ENCODE measurements at regions not wholly inside any gene's neighbourhood (a gene's known extent, or its start where the extent isn't known, plus 50 kb on each side); places are given as distances from the start of the nearest gene placed in this dataset.

DNA sequence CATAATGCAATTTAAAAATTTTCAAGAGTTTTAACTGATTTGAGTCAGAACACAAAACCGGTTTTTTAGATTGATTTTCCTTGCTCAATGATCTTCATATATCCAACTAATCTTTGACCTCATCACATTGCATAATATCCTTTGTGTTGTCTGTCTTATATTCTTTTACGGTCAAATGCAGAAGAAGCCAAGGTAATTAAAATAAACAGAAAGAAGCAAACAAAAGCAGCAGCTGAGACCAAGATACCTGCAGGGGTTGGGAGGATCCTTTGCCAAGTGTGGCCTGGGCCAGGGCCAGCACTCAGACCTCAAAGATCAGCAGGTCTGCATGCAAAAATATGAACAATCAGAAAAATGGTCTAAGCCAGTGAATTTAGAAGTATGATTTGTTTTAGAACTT is 428.9 kb upstream of the NETO1 start (continued):
- TF ChIP-seq, protein P1, sequence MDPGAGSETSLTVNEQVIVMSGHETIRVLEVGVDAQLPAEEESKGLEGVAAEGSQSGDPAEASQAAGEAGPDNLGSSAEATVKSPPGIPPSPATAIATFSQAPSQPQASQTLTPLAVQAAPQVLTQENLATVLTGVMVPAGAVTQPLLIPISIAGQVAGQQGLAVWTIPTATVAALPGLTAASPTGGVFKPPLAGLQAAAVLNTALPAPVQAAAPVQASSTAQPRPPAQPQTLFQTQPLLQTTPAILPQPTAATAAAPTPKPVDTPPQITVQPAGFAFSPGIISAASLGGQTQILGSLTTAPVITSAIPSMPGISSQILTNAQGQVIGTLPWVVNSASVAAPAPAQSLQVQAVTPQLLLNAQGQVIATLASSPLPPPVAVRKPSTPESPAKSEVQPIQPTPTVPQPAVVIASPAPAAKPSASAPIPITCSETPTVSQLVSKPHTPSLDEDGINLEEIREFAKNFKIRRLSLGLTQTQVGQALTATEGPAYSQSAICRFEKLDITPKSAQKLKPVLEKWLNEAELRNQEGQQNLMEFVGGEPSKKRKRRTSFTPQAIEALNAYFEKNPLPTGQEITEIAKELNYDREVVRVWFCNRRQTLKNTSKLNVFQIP (CRISPR knock-in tag; IDR thresholded peaks at IDR 0.05; ENCODE audit: borderline replicate concordance, low read depth) = no peak
- TF ChIP-seq ZFP3 (CRISPR knock-in tag; IDR thresholded peaks at IDR 0.05) (no peak), PPARA (CRISPR knock-in tag; IDR thresholded peaks at IDR 0.05; ENCODE audit: borderline replicate concordance) (no peak), BACH2 (CRISPR knock-in tag; IDR thresholded peaks at IDR 0.05; ENCODE audit: borderline replicate concordance) (no peak)
- TF ChIP-seq, protein P2, sequence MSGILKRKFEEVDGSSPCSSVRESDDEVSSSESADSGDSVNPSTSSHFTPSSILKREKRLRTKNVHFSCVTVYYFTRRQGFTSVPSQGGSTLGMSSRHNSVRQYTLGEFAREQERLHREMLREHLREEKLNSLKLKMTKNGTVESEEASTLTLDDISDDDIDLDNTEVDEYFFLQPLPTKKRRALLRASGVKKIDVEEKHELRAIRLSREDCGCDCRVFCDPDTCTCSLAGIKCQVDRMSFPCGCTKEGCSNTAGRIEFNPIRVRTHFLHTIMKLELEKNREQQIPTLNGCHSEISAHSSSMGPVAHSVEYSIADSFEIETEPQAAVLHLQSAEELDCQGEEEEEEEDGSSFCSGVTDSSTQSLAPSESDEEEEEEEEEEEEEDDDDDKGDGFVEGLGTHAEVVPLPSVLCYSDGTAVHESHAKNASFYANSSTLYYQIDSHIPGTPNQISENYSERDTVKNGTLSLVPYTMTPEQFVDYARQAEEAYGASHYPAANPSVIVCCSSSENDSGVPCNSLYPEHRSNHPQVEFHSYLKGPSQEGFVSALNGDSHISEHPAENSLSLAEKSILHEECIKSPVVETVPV (CRISPR knock-in tag; IDR thresholded peaks at IDR 0.05) = no peak

DNA sequence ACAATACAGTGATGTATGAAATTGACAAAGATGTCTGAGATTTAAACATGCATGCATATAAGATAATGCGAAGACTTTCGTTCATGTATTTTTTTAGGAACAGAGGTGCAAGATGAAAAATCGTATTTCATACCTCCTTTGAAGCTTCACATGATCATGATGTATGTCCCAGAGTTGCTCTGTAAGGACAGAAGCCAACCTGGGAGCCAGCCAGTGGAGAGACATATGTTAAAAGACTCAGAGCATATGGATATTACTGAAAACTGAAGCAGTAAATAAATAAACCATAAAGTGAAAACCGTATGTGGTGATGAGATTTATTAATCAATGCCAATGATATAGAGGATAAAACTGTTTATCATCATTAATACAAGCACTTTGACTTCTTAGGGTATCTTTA is 424.4 kb upstream of the NETO1 start:
- no peak for TF ChIP-seq ARNTL (CRISPR knock-in tag; IDR thresholded peaks at IDR 0.05; ENCODE audit: borderline replicate concordance, low read depth)
- no peak for TF ChIP-seq ZFP30 (CRISPR knock-in tag; IDR thresholded peaks at IDR 0.05)
- TF ChIP-seq, protein P2 (CRISPR knock-in tag; IDR thresholded peaks at IDR 0.05) = no peak
- TF ChIP-seq, protein P3, sequence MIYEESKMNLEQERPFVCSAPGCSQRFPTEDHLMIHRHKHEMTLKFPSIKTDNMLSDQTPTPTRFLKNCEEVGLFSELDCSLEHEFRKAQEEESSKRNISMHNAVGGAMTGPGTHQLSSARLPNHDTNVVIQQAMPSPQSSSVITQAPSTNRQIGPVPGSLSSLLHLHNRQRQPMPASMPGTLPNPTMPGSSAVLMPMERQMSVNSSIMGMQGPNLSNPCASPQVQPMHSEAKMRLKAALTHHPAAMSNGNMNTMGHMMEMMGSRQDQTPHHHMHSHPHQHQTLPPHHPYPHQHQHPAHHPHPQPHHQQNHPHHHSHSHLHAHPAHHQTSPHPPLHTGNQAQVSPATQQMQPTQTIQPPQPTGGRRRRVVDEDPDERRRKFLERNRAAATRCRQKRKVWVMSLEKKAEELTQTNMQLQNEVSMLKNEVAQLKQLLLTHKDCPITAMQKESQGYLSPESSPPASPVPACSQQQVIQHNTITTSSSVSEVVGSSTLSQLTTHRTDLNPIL (CRISPR knock-in tag; IDR thresholded peaks at IDR 0.05; ENCODE audit: low read depth) = no peak
- TF ChIP-seq GLIS3 (CRISPR knock-in tag; IDR thresholded peaks at IDR 0.05) = no peak
- TF ChIP-seq RARB (CRISPR knock-in tag; IDR thresholded peaks at IDR 0.05) = no peak
- TF ChIP-seq ISL1 (CRISPR knock-in tag; IDR thresholded peaks at IDR 0.05) = no peak
- TF ChIP-seq, protein P4, sequence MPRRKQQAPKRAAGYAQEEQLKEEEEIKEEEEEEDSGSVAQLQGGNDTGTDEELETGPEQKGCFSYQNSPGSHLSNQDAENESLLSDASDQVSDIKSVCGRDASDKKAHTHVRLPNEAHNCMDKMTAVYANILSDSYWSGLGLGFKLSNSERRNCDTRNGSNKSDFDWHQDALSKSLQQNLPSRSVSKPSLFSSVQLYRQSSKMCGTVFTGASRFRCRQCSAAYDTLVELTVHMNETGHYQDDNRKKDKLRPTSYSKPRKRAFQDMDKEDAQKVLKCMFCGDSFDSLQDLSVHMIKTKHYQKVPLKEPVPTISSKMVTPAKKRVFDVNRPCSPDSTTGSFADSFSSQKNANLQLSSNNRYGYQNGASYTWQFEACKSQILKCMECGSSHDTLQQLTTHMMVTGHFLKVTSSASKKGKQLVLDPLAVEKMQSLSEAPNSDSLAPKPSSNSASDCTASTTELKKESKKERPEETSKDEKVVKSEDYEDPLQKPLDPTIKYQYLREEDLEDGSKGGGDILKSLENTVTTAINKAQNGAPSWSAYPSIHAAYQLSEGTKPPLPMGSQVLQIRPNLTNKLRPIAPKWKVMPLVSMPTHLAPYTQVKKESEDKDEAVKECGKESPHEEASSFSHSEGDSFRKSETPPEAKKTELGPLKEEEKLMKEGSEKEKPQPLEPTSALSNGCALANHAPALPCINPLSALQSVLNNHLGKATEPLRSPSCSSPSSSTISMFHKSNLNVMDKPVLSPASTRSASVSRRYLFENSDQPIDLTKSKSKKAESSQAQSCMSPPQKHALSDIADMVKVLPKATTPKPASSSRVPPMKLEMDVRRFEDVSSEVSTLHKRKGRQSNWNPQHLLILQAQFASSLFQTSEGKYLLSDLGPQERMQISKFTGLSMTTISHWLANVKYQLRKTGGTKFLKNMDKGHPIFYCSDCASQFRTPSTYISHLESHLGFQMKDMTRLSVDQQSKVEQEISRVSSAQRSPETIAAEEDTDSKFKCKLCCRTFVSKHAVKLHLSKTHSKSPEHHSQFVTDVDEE (CRISPR knock-in tag; IDR thresholded peaks at IDR 0.05) = no peak
- no peak for TF ChIP-seq ZNF565 (CRISPR knock-in tag; conservative IDR thresholded peaks at IDR 0.05; ENCODE audit: low read depth)
- no peak for TF ChIP-seq ZNF8 (CRISPR knock-in tag; IDR thresholded peaks at IDR 0.05)
- no peak for ATAC-seq

DNA sequence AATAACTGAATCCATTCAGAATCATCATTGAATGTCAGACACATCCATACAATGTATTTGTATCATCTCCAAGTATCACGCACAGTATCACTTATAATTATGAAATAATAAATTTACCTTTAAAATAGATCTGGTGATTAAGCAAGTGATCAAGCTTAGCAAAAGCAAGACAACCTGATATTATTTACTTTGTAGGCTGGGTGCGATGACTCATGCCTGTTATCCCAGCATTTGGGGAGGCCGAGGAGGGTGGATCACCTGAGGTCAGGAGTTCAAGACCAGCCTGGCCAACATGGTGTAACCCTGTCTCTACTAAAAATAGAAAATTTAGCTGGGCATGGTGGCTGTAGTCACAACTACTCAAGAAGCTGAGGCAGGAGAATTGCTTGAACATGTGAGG is 421.0 kb upstream of the NETO1 start:
- ATAC-seq = no peak
- TF ChIP-seq ZNF8 (CRISPR knock-in tag; IDR thresholded peaks at IDR 0.05) (no peak), RARB (CRISPR knock-in tag; IDR thresholded peaks at IDR 0.05) (no peak), ZNF565 (CRISPR knock-in tag; conservative IDR thresholded peaks at IDR 0.05; ENCODE audit: low read depth) (no peak), TOX (CRISPR knock-in tag; IDR thresholded peaks at IDR 0.05; ENCODE audit: borderline replicate concordance) (no peak), ISL1 (CRISPR knock-in tag; IDR thresholded peaks at IDR 0.05) (no peak), PPARA (CRISPR knock-in tag; IDR thresholded peaks at IDR 0.05; ENCODE audit: borderline replicate concordance) (no peak), SNAI2 (CRISPR knock-in tag; IDR thresholded peaks at IDR 0.05) (no peak), GLIS3 (CRISPR knock-in tag; IDR thresholded peaks at IDR 0.05) (no peak), ARNTL (CRISPR knock-in tag; IDR thresholded peaks at IDR 0.05; ENCODE audit: borderline replicate concordance, low read depth) (no peak)
- TF ChIP-seq, protein P4 (CRISPR knock-in tag; IDR thresholded peaks at IDR 0.05) = no peak
- TF ChIP-seq, protein P2 (CRISPR knock-in tag; IDR thresholded peaks at IDR 0.05) = no peak
